ENCODE measurements at regions not wholly inside any gene's neighbourhood (a gene's known extent, or its start where the extent isn't known, plus 50 kb on each side); places are given as distances from the start of the nearest gene placed in this dataset.

DNA sequence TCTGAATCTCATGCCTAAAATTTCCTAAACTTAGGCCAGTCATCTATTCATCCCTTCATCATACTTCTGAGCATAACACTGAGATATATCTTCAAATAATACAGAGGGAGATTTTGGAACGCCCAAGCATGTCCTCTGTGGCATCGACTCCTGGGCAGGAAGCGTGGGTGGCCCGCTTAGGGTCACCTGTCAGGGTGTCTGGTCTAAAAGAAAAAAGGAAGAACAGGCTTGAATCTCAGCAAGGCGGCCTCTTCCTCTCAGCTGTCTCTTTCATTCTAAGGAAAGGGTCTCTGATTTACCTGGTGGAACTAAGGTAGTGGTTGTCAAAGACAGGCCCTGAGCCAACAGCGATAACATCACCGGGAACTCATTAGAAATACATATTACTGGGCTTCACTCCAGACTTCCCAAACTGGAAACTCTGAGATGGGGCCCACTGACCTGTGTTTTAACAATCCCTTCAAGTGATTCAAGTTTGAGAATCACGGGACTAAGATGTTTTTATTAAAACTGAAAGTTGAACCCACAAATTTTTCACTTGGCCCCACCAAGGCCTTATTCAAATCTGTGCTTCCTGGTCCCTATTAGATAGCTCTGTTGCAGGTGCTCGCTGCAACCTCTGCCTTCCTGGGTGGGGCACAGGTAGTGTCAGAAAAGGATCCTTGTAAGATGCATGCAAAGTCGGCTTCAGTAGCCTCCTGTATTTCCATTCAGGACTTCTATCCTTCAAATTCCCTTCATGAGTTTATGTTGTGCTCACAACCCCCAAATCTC, 162.3 kb upstream of the CCDC68 start:
- FAIRE-seq (no peak), DNase-seq (ENCODE audit: extremely low spot score, insufficient read length, low read depth) (no peak)

GRCh38 chr18:55120896-55121295, 161.6 kb upstream of the CCDC68 start:
- no peak for FAIRE-seq
- no peak for DNase-seq (ENCODE audit: extremely low spot score, insufficient read length, low read depth)

GRCh38 chr18:55119434-55119833, 160.2 kb upstream of the CCDC68 start:
- DNase-seq (ENCODE audit: extremely low spot score, insufficient read length, low read depth) (no peak), FAIRE-seq (no peak)

GRCh38 chr18:55119016-55119415, 159.8 kb upstream of the CCDC68 start:
- no peak for FAIRE-seq
- no peak for DNase-seq (ENCODE audit: extremely low spot score, insufficient read length, low read depth)

DNA sequence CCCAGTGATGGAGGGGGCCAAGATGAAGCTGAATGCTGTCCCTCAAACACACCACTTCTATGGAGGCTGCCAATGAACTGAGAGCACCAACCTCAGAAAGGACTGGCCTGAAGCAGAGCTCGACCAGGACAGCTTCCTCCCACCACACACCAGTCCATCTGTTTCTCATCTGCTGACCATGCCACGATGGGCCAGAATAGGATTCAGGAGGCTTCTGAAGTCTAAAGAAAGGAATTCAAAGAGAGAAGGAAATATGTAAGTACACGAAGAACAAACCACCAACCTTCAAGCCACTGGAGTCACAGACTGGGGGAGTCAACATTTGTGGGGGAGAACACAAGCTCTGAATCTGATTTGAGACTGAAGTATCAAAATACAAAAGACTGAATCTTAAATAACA, 157.6 kb upstream of the CCDC68 start:
- no peak for DNase-seq (ENCODE audit: extremely low spot score, insufficient read length, low read depth)
- FAIRE-seq, result no peak

DNA sequence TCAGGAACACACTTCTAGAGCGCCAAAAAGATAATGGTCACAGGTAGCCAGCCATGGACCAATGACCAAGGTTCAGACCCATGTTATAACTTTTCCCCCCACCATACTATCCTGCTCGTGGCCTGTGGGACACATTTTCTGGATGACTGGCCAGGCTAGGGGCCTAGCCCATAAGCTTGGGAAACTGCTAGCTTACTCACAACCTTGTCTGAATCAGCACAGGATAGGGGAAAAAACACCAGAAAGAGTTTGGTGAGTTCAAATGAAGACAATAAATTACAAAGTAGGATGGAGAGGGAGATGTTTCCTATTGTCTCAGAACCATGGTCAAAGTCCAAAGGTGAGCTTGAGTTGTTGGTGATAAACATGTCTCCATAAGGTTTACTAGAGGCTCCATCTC, 156.3 kb upstream of the CCDC68 start:
- DNase-seq (ENCODE audit: extremely low spot score, insufficient read length, low read depth) (no peak), FAIRE-seq (no peak)

DNA sequence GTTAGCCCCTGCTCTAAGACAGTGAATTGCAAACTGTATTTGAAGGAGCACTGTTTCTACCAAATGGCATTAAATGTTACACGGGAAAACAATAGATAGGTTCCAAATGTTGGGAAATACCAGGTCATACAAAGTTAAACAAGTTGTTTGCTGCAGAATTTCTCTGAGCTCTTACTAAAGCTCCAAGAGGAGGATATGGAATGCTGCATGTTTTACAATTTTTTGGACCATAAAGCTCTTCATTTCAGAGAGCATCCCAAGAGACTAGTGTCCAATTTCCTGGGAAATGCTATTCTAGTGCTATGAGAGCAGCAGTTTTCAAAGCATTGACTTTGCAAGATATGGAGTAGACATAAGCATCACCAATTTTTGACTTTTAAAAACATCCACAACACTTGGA, 155.6 kb upstream of the CCDC68 start:
- DNase-seq (ENCODE audit: extremely low spot score, insufficient read length, low read depth) (no peak), FAIRE-seq (no peak)

DNA sequence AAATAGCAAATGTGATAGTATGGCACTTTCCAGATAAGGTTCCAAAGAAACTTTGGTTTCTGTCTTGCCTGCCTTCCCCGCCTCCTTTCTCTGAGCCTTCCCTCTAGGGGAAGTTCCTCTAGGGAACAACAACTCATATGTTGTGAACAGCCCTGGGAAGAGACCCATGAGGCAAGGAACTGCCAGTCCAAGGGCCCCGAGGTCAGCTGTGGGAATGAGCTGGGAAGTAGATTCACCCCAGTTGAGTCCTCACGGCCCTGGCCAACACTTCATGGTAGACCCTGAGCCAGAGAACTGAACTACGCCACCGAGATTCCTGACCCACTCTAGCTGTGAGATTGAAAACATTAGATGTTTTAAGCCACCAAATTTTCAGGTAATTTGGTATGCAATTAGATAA, 154.5 kb upstream of the CCDC68 start:
- no peak for DNase-seq (ENCODE audit: extremely low spot score, insufficient read length, low read depth)
- FAIRE-seq, result no peak

GRCh38 chr18:55111271-55111670, 152.0 kb upstream of the CCDC68 start:
- DNase-seq (ENCODE audit: extremely low spot score, insufficient read length, low read depth), result no peak
- FAIRE-seq, result no peak

DNA sequence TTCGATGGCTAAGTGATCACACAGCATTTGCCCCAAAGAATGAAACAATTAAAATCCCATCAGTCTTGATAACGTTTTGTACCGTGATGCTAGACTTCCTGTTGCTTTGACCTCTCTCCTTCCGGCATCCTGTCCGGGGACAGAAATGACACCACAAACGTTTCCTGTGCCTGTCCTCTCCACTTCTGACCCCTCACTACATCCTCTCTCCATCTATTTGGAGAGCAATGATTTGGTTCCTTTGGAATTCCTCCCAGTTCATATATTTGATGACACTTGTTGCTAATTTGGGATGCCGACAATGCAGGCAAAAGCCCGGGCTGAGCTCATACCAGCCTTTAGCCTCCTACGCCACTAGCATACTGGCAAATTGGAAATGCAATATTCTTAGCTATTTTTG, 151.2 kb upstream of the CCDC68 start:
- DNase-seq (ENCODE audit: extremely low spot score, insufficient read length, low read depth), result no peak
- no peak for FAIRE-seq

DNA sequence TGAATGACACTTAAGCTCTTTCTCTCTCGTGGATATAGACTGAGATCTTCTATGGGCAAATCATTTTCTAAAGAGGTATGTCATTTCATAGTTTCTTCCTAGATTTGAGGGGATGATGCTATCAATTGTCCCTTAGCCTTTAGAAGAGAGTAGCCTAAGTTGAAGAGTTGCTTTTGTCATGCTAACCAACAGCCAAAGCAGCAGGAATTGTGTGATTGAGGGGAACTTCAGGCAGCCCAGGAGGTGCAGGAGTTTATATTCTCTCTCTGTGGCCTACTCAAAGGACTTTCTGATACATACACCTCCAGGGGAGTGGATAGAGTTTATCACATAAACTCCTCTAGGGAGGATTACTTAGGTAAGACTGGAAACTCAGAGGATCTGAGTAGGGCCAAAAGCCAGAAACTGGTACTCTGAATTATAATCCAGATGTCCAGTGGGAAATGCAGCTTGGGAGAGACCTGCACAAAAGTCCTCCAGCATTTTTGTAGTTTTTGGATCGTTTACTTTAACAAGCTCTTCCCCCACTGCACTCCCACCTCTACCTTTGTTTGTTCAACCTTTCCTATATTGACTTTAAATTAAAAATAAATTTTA, 150.7 kb upstream of the CCDC68 start:
- FAIRE-seq, result no peak

GRCh38 chr18:55106906-55107305, 147.6 kb upstream of the CCDC68 start:
- no peak for FAIRE-seq
- no peak for DNase-seq (ENCODE audit: extremely low spot score, insufficient read length, low read depth)

More for the DNA sequence above, 150.7 kb upstream of the CCDC68 start:
- DNase-seq (ENCODE audit: extremely low spot score, insufficient read length, low read depth), result no peak

DNA sequence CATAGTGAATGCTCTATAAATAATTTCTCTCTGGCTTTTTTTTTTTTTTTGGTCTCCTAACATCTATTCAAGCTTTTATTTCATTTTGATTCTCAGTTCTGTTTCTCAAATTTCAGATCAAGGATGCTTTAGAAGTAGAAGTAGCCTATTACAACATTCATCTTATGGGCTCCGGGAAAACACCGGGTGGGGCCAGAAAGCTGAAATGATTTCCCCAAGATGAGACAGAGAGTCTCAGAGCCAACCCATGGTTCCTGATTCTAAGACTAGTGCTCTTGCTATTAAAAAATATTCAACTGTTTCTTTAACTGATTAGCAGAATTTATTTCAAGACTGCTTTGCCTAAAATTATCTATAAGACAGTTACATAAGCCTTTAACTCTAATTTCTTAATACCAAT, 147.2 kb upstream of the CCDC68 start:
- no peak for FAIRE-seq

DNA sequence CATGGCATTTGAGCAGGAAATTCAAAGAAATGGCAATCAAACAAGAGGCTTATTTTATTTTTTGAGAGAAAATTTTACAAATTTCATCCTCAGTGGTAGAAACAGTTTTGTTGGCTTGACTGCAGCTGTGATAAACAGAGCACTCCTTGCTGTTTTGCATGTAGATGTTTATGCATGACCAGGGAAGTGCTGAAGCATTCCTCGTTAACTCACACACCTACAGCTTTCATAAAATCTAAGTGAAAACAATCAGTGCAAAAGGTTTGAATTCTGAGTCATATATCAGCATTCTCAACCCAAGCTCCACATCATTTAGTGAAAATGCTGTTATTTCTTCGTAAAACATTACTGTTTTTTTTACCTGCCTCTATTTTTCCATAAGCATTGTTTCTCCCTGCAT, 146.6 kb upstream of the CCDC68 start:
- no peak for FAIRE-seq
- DNase-seq (ENCODE audit: extremely low spot score, insufficient read length, low read depth), result no peak

More for the DNA sequence above, 147.2 kb upstream of the CCDC68 start:
- no peak for DNase-seq (ENCODE audit: extremely low spot score, insufficient read length, low read depth)

DNA sequence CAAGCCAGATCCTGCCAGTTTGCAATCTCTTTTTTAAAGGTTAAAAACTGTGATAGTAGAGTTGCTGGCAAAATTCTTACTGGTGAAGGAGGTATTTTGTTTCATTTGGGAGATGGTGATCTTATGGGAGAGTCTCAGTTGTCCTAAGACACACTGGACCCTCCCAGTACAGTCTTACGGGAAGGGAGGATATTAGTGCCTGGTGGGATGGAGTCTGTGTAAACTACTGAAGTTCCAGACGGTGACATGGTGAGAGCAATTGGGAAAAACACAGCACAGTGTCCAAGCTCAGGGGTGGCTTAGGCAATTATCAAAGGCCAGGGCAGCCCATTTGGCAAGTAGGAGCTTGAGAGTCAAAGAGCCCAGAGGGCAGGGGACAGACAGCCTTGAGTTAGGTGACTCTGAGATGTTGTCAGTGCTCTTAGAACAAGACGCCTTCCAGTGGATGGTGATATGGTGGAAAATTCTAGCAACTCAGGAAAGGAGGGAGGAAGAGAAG, 143.7 kb upstream of the CCDC68 start:
- FAIRE-seq, result no peak
- no peak for DNase-seq (ENCODE audit: extremely low spot score, insufficient read length, low read depth)

DNA sequence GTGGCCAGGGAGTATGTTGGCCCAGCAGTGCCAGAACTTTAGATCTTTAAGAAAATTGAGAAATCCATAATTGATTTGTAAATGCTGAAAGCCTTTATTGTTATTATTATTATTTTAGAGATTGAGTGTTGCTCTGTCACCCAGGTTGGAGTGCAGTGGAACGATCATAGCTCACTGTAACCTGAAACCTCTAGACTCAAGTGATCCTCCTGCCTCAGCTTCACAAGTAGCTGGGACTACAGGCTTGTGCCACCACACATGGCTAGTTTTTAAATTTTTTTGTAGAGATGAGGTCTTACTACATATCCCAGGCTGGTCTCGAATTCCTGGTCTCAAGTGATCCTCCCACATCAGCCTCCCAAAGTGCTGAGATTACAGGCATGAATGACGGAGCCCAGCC, 143.2 kb upstream of the CCDC68 start:
- DNase-seq (ENCODE audit: extremely low spot score, insufficient read length, low read depth), result no peak
- no peak for FAIRE-seq

DNA sequence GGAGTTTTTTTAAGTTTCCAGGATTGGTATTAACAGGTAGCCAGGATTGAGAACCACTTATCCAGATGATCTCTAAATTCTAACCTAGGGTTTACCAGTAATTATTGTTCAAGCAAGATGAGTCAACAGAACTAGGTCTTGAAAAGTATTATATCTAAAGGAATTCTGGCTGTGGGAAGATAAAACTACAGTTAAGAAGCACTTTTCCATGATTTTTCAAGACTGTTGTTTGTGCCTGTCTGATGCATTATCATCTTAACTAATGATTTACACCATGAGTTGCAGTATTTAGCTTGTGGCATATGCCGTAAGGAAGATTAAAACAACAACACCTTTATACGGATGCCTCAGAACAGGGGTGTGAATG, 142.2 kb upstream of the CCDC68 start:
- FAIRE-seq (no peak), DNase-seq (ENCODE audit: extremely low spot score, insufficient read length, low read depth) (no peak)

DNA sequence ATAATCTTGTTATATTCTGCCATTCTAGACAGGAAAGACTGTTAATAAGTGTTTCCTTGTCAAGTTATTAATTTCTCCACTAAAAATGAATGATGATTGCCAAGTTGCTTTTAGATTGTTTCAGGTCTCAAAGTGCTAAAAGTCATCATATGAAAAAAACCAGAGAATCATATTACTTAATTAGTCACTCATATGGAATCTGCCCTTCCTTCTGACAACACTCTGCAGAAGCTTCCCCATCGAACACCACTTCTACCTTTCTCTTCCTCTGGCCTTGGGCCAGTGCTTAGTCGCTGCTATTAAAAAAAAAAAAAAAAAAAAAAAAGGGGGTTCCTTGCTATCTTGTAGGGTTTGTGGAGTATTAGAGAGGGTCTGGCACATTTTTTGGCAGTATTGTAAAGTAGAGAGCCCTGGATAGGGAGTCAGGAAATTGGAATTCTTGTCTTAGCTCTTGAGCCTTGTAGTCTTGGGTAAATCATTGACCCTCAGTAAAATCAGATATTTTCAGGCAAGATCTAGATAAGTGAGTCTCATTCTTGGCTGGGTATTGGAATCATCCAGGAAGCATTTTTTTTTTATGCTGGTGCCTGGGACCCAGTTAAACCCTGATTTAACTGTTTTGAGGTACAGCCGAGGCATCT, 141.7 kb upstream of the CCDC68 start:
- FAIRE-seq, result no peak

DNA sequence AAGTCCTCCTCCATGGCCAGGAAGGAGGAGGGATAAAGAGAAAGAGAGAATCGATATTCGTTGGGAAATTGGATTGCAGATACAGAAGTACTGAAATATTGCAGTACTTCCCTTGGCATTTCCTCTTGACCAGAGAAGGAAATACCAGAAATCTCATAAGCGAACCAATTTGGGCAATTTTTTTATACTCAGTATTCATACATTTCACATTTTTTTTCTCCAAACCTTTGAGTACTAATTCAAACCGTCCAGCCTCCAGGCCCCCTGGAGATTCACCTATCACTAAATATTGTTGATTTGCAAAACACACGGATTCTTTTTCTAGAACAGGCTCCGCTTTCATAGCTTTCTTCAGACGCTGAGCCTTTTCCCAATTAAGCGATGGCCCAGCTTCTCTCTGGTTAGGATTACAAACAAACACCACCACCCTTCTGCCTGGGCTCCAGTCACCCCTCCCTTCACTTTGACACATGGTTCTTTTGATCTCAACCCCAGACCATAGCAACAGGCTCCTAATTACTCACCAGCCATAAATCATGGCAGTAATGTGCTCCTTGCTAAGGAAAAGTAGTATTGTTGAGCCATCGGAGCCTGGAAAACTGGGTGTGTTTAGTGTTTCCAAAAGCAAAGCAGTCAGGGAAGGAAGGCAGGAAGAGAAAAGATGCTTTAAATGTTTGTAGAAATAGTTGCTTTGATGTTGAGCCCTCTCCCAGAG, 138.4 kb upstream of the CCDC68 start:
- DNase-seq (ENCODE audit: extremely low spot score, insufficient read length, low read depth), result no peak
- no peak for FAIRE-seq

More for the DNA sequence above, 141.7 kb upstream of the CCDC68 start:
- DNase-seq (ENCODE audit: extremely low spot score, insufficient read length, low read depth), result no peak

DNA sequence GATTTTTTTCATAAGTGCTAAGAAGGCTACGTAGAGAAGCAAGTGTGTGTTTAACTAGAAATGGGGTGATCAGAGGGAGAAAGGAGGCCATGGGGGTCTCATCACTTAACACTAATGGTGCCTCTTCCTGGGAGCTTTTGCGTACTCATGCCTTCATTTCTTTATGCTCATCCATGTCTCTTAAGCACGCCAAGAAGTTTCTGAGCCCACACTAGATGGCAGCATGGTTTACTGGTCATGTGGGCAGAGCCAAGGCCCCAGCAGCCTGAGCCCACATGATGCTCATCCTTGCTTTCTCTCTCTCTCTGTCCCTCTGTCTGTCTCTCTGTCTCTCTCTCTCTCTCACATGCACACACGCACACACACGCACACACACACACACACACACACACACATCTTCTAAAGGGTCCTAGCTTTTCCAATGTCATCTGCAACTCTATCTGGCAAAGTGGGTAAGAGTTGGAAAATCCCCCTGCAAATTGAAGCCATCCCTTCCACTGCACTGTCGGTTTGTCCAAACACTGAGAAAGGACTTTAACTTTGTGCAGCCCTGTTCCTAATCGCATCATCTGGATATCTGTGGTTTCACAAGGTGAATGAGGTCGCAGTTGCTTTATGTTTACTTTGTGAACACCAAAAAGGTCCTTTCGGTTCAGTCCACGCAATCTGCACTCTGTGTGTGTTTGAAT, 137.1 kb upstream of the CCDC68 start:
- no peak for DNase-seq (ENCODE audit: extremely low spot score, insufficient read length, low read depth)
- peak; percentile 24 for FAIRE-seq

All from GM18507 (cell line).